ENCODE measurements at regions not wholly inside any gene's neighbourhood (a gene's known extent, or its start where the extent isn't known, plus 50 kb on each side); places are given as distances from the start of the nearest gene placed in this dataset.

- H3K36me3 ChIP-seq (ENCODE audit: control insufficient read depth, insufficient read depth, low read length): no peaks in the 10 kb centered on the region
- H3K9me3 ChIP-seq (ENCODE audit: control insufficient read depth, insufficient read depth, low read length): no peaks in the 10 kb centered on the region
- Mint-ChIP-seq H3K4me1 (no peaks in the 10 kb centered on the region), H3K9me3 (peaks cover 6% of the 10 kb centered on the region in 2 donors), H3K4me3 (no peak overlapping the region), H3K27ac (no peak overlapping the region), H3K27me3 (ENCODE audit: low read depth in 2 of 2) (no peaks in the 10 kb centered on the region), H3K36me3 (no peaks in the 10 kb centered on the region)
- H3K4me3 ChIP-seq (ENCODE audit: low read length): no peak overlapping the region
- ATAC-seq: no peak
- intact Hi-C loops (cut with micrococcal nuclease): no loop called here
- H3K4me1 ChIP-seq (ENCODE audit: control insufficient read depth, insufficient read depth, low read length): no peaks in the 10 kb centered on the region
- DNase-seq: no peak
- 89% methylated on average over 4 of the region's 4 CpGs for WGBS (ENCODE audit: insufficient coverage)
- no peak for TF ChIP-seq CTCF (IDR thresholded peaks at IDR 0.05)
- no peak overlapping the region for H3K27ac ChIP-seq (ENCODE audit: low read length)
- H3K27me3 ChIP-seq (ENCODE audit: control insufficient read depth, insufficient read depth, low read length): no peaks in the 10 kb centered on the region
Measured at GRCh38 chr21:21929789-21930188, 931.6 kb downstream of the NCAM2 start.

- Histone ChIP-seq H3K27me3 (ENCODE audit: control insufficient read depth, insufficient read depth, low read length) (no peaks in the 10 kb centered on the region), H3K9me3 (ENCODE audit: control insufficient read depth, insufficient read depth, low read length) (peaks cover 2% of the 10 kb centered on the region), H3K4me1 (ENCODE audit: control insufficient read depth, insufficient read depth, low read length) (no peaks in the 10 kb centered on the region), H3K4me3 (ENCODE audit: low read length) (no peak overlapping the region), H3K27ac (ENCODE audit: low read length) (no peak overlapping the region), H3K36me3 (ENCODE audit: control insufficient read depth, insufficient read depth, low read length) (no peaks in the 10 kb centered on the region)
- Mint-ChIP-seq H3K4me3 (no peak overlapping the region), H3K27me3 (ENCODE audit: low read depth in 2 of 2) (no peaks in the 10 kb centered on the region), H3K9me3 (peaks cover 20 to 25% of the 10 kb centered on the region in 2 donors), H3K4me1 (no peaks in the 10 kb centered on the region), H3K27ac (no peak overlapping the region), H3K36me3 (peaks cover 6% of the 10 kb centered on the region)
- 86% methylated on average over 2 of the region's 3 CpGs for WGBS (ENCODE audit: insufficient coverage)
- no peak for ATAC-seq
- no peak for DNase-seq
- TF ChIP-seq CTCF (IDR thresholded peaks at IDR 0.05): no peak
- intact Hi-C loops (cut with micrococcal nuclease): no loop called here
Measured at GRCh38 chr21:21952566-21952965, 954.4 kb downstream of the NCAM2 start.

- Histone ChIP-seq H3K9me3 (ENCODE audit: control insufficient read depth, insufficient read depth, low read length) (peaks cover 2% of the 10 kb centered on the region), H3K27me3 (ENCODE audit: control insufficient read depth, insufficient read depth, low read length) (no peaks in the 10 kb centered on the region), H3K27ac (ENCODE audit: low read length) (no peak overlapping the region), H3K36me3 (ENCODE audit: control insufficient read depth, insufficient read depth, low read length) (no peaks in the 10 kb centered on the region), H3K4me1 (ENCODE audit: control insufficient read depth, insufficient read depth, low read length) (no peaks in the 10 kb centered on the region), H3K4me3 (ENCODE audit: low read length) (no peak overlapping the region)
- Mint-ChIP-seq H3K27me3 (ENCODE audit: low read depth in 2 of 2) (no peaks in the 10 kb centered on the region), H3K4me3 (no peak overlapping the region), H3K9me3 (peaks cover 20 to 23% of the 10 kb centered on the region in 2 donors), H3K4me1 (no peaks in the 10 kb centered on the region), H3K36me3 (peaks cover 3% of the 10 kb centered on the region), H3K27ac (no peak overlapping the region)
- intact Hi-C loops (cut with micrococcal nuclease): no loop called here
- DNase-seq (no peak), ATAC-seq (no peak)
- WGBS (ENCODE audit: insufficient coverage): 67% methylated on average over 3 of the region's 3 CpGs
- TF ChIP-seq CTCF (IDR thresholded peaks at IDR 0.05): no peak
Measured at GRCh38 chr21:21955204-21955603, 957.0 kb downstream of the NCAM2 start.

GRCh38 chr21:21957490-21957889, 959.3 kb downstream of the NCAM2 start:
- H3K27ac Mint-ChIP-seq: no peak overlapping the region
- WGBS (ENCODE audit: insufficient coverage): 100% methylated on average over 1 of the region's 1 CpG
- H3K4me1 ChIP-seq (ENCODE audit: control insufficient read depth, insufficient read depth, low read length): no peaks in the 10 kb centered on the region
- H3K27ac ChIP-seq (ENCODE audit: low read length): no peak overlapping the region
- peaks cover 13 to 19% of the 10 kb centered on the region in 2 donors for H3K9me3 Mint-ChIP-seq
- peaks cover 2% of the 10 kb centered on the region for H3K9me3 ChIP-seq (ENCODE audit: control insufficient read depth, insufficient read depth, low read length)
- intact Hi-C loops (cut with micrococcal nuclease): no loop called here
- ATAC-seq: no peak
- H3K27me3 ChIP-seq (ENCODE audit: control insufficient read depth, insufficient read depth, low read length): no peaks in the 10 kb centered on the region
- no peak for DNase-seq
- no peaks in the 10 kb centered on the region for H3K36me3 Mint-ChIP-seq
- no peak overlapping the region for H3K4me3 Mint-ChIP-seq
- no peaks in the 10 kb centered on the region for H3K36me3 ChIP-seq (ENCODE audit: control insufficient read depth, insufficient read depth, low read length)
- no peak for TF ChIP-seq CTCF (IDR thresholded peaks at IDR 0.05)
- no peaks in the 10 kb centered on the region for H3K27me3 Mint-ChIP-seq (ENCODE audit: low read depth in 2 of 2)
- no peaks in the 10 kb centered on the region for H3K4me1 Mint-ChIP-seq
- no peak overlapping the region for H3K4me3 ChIP-seq (ENCODE audit: low read length)

Data from natural killer cell (primary cell).